ENCODE measurements at regions not wholly inside any gene's neighbourhood (a gene's known extent, or its start where the extent isn't known, plus 50 kb on each side); places are given as distances from the start of the nearest gene placed in this dataset.

GRCh38 chr2:15840969-15841368 lies 99.4 kb upstream of the MYCN start:
- TF ChIP-seq POLR2A (IDR thresholded peaks at IDR 0.05) (no peak), POLR2AphosphoS5 (IDR thresholded peaks at IDR 0.05) (no peak), CTCF (IDR thresholded peaks at IDR 0.05 in 8 of 11, conservative IDR thresholded peaks at IDR 0.05 in 3 of 11) (no peak)
- DNase-seq = no peak
- Histone ChIP-seq H3K4me3 (no peak overlapping the region), H3K27me3 (replicated peaks in 1 of 7) (no peaks in the 10 kb centered on the region), H3K36me3 (no peaks in the 10 kb centered on the region), H3K27ac (no peak overlapping the region), H3K9me3 (no peaks in the 10 kb centered on the region), H3K4me1 (peaks cover 0 to 8% (median 0%) of the 10 kb centered on the region in 6 donors)
- intact Hi-C loops (cut with DNase I; ENCODE audit: low total_unique reads) = no loop called here
- 88 to 98% (median 92%) methylated on average over 8 of the region's 8 CpGs for WGBS, 5 donors

GRCh38 chr2:15841776-15842560 lies 98.4 kb upstream of the MYCN start:
- intact Hi-C loops (cut with DNase I; ENCODE audit: low total_unique reads) = no loop called here
- Histone ChIP-seq H3K36me3 (no peaks in the 10 kb centered on the region), H3K4me1 (peaks cover 0 to 8% (median 0%) of the 10 kb centered on the region in 6 donors), H3K27me3 (replicated peaks in 1 of 7) (no peaks in the 10 kb centered on the region), H3K4me3 (no peak overlapping the region), H3K9me3 (no peaks in the 10 kb centered on the region), H3K27ac (no peak overlapping the region)
- no peak for DNase-seq
- no peak for TF ChIP-seq POLR2AphosphoS5 (IDR thresholded peaks at IDR 0.05)
- TF ChIP-seq CTCF (IDR thresholded peaks at IDR 0.05 in 8 of 11, conservative IDR thresholded peaks at IDR 0.05 in 3 of 11) = no peak
- no peak for TF ChIP-seq POLR2A (IDR thresholded peaks at IDR 0.05)
- WGBS, 5 donors = 77 to 91% (median 86%) methylated on average over 11 to 12 of the region's 12 CpGs

- H3K27ac ChIP-seq = no peak overlapping the region
- H3K9me3 ChIP-seq = peaks cover 0 to 2% (median 0%) of the 10 kb centered on the region in 8 donors
- DNase-seq = no peak
- H3K36me3 ChIP-seq = no peaks in the 10 kb centered on the region
- no peaks in the 10 kb centered on the region for H3K27me3 ChIP-seq (replicated peaks in 1 of 7)
- no peak overlapping the region for H3K4me3 ChIP-seq
- intact Hi-C loops (cut with DNase I; ENCODE audit: low total_unique reads) = no loop called here
- TF ChIP-seq CTCF (IDR thresholded peaks at IDR 0.05 in 8 of 11, conservative IDR thresholded peaks at IDR 0.05 in 3 of 11) (no peak), POLR2A (IDR thresholded peaks at IDR 0.05) (no peak), POLR2AphosphoS5 (IDR thresholded peaks at IDR 0.05) (no peak)
- peaks cover 0 to 8% (median 0%) of the 10 kb centered on the region in 6 donors for H3K4me1 ChIP-seq
- WGBS, 5 donors = 86 to 96% (median 91%) methylated on average over 24 to 34 of the region's 34 CpGs
These were observed 97.3 kb upstream of the MYCN start for GRCh38 chr2:15842758-15843666.

All from spleen (tissue), 11 donors.